H1 (cell line): ENCODE measurements at regions not wholly inside any gene's neighbourhood (a gene's known extent, or its start where the extent isn't known, plus 50 kb on each side); places are given as distances from the start of the nearest gene placed in this dataset.

Experiments
- CTBP2 ChIP-seq: IDR thresholded peaks from 2 replicates; pipeline ENCODE4 v1.7.0; 2011; ENCODE audit warnings: borderline replicate concordance, mild to moderate bottlenecking, moderate library complexity, mixed read lengths, low read length; ENCODE audit not compliant: insufficient read depth, insufficient read length
- EZH2 ChIP-seq: fragments of 200-600 bp; sonication (generic); IDR thresholded peaks from 2 replicates; pipeline ENCODE4 v1.7.1; 2012; ENCODE audit warnings: low read depth, mild to moderate bottlenecking, moderate library complexity, low read length, inconsistent platforms; ENCODE audit not compliant: severe bottlenecking
- MAFK ChIP-seq: IDR thresholded peaks from 2 replicates; pipeline ENCODE4 v1.6.1; 2012; ENCODE audit warnings: low read depth, mild to moderate bottlenecking, improper control_type of control experiment, low read length
- MAX ChIP-seq: IDR thresholded peaks from 2 replicates; pipeline ENCODE4 v1.6.1; 2012; ENCODE audit warnings: inconsistent platforms
- RXRA ChIP-seq: IDR thresholded peaks from 2 replicates; pipeline ENCODE4 v1.6.1; 2011; ENCODE audit warnings: low read depth, mild to moderate bottlenecking, low read length, moderate library complexity; ENCODE audit not compliant: insufficient read depth
- SRF ChIP-seq: IDR thresholded peaks from 2 replicates; pipeline ENCODE4 v1.6.1; 2011; ENCODE audit warnings: mild to moderate bottlenecking, low read depth, low read length, moderate library complexity
- TBP ChIP-seq: IDR thresholded peaks from 2 replicates; pipeline ENCODE4 v1.6.1; 2011; ENCODE audit warnings: low read depth, low read length, improper control_type of control experiment

DNA sequence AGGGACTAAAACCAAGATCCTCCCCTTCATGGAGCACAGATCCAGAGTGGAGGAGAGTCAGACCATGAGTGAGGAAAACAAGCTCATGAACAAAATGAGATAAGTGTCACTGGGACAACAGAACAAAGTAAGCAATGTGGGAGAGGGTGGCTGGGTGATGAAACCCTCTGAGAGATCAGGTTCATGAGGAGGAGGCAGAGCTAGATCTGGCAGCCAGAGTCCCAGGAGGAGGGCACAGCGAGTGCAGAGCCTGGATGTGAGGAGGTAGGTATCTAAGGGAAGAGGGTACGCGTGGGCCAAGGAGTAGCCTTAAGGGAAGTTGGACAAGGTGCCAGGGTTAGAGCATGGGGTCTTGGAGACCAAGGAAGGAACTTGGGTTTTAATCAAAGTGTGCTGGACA lies 1311.9 kb downstream of the UQCRFS1 start (continued):
- no peak for TF ChIP-seq CTBP2
- no peak for TF ChIP-seq TBP
- no peak for TF ChIP-seq MAX
- no peak for TF ChIP-seq MAFK
- TF ChIP-seq RXRA = no peak
- TF ChIP-seq SRF = no peak
- TF ChIP-seq EZH2 = no peak
